Stimulated activated CD4-positive, alpha-beta T cell treated with anti-CD3 and anti-CD28 coated beads, Interleukin-2, amount 100 ng/mL, for 48 hours (primary cell): ENCODE measurements at regions not wholly inside any gene's neighbourhood (a gene's known extent, or its start where the extent isn't known, plus 50 kb on each side); places are given as distances from the start of the nearest gene placed in this dataset.
"Not testable (repeated sequence)": the region's sequence is repeated elsewhere in the genome, so short reads cannot be mapped to it uniquely, and the experiment has no call there.

Experiments
- DNase-seq, 2 donors: peaks; one replicate each; pipeline ENCODE4 v3.0.0-alpha.2; 2020

GRCh38 chr1:187928696-187929095 is 1099.9 kb downstream of the PLA2G4A start:
- no peak for DNase-seq

- no peak for DNase-seq
Measured at GRCh38 chr1:187931776-187932175, 1103.0 kb downstream of the PLA2G4A start.

GRCh38 chr1:187933562-187934419 is 1105.0 kb downstream of the PLA2G4A start:
- no peak for DNase-seq

GRCh38 chr1:187936667-187937066 is 1107.9 kb downstream of the PLA2G4A start:
- no peak for DNase-seq

- no peak for DNase-seq
Measured at GRCh38 chr1:187938092-187938491, 1109.3 kb downstream of the PLA2G4A start.

GRCh38 chr1:187942986-187943385 is 1114.2 kb downstream of the PLA2G4A start:
- no peak for DNase-seq

- DNase-seq = no peak
Measured at GRCh38 chr1:187943606-187944403, 1115.1 kb downstream of the PLA2G4A start.

GRCh38 chr1:187946661-187947060 is 1117.9 kb downstream of the PLA2G4A start:
- DNase-seq = not testable (repeated sequence)

GRCh38 chr1:187947359-187947758 is 1118.6 kb downstream of the PLA2G4A start:
- DNase-seq = no peak

GRCh38 chr1:187948170-187948794 is 1119.5 kb downstream of the PLA2G4A start:
- DNase-seq = no peak

GRCh38 chr1:187949567-187949966 is 1120.8 kb downstream of the PLA2G4A start:
- no peak for DNase-seq

- no peak for DNase-seq
Measured at GRCh38 chr1:187951817-187952216, 1123.1 kb downstream of the PLA2G4A start.

- DNase-seq = no peak
Measured at GRCh38 chr1:187952446-187952845, 1123.7 kb downstream of the PLA2G4A start.

- DNase-seq = no peak
Measured at GRCh38 chr1:187956975-187957374, 1128.2 kb downstream of the PLA2G4A start.

GRCh38 chr1:187958207-187958606 is 1129.5 kb downstream of the PLA2G4A start:
- DNase-seq = no peak

GRCh38 chr1:187959062-187959461 is 1130.3 kb downstream of the PLA2G4A start:
- no peak for DNase-seq

- no peak for DNase-seq
Measured at GRCh38 chr1:187960125-187960638, 1131.4 kb downstream of the PLA2G4A start.

- DNase-seq = no peak
Measured at GRCh38 chr1:187961895-187962294, 1133.1 kb downstream of the PLA2G4A start.

- no peak for DNase-seq
Measured at GRCh38 chr1:187971851-187972250, 1143.1 kb downstream of the PLA2G4A start.

GRCh38 chr1:187977298-187977697 is 1148.5 kb downstream of the PLA2G4A start:
- DNase-seq = no peak

GRCh38 chr1:187985145-187985896 is 1156.6 kb downstream of the PLA2G4A start:
- no peak for DNase-seq

- no peak for DNase-seq
Measured at GRCh38 chr1:187985897-187986654, 1157.3 kb downstream of the PLA2G4A start.
